Heart left ventricle (tissue), 13 donors: ENCODE measurements at regions not wholly inside any gene's neighbourhood (a gene's known extent, or its start where the extent isn't known, plus 50 kb on each side); places are given as distances from the start of the nearest gene placed in this dataset.

Experiments used
- CTCF ChIP-seq, 12 donors: fragments of 200-600 bp; sonication (generic) in 4 of 12; IDR thresholded peaks; one replicate each; pipeline versions ENCODE4 v1.5.0 to v1.8.0; 2018 to 2022; ENCODE audit warnings: antibody characterized with exemption in 12 of 12, mild to moderate bottlenecking in 5 of 12
- POLR2A ChIP-seq, 2 donors: fragments of 450-650 bp; IDR thresholded peaks; one replicate each; pipeline ENCODE4 v1.6.1; 2017; ENCODE audit warnings: antibody characterized with exemption in 2 of 2, mild to moderate bottlenecking in 2 of 2, moderate library complexity in 2 of 2
- donor health status: ischemic (EF 13 %, LVEDD 7.1; RV severe dilation, severe dysfunction).
- donor health status: DM: no; HTN: yes; CAD: no.
- donor health status: DM: no; HTN: no; CAD: no.
- donor health status: ischemic (EF 25% LVEDD 6.9; RV normal size, moderate dysfunction).
- donor health status: ischemic (EF 25% LVEDD 5.7; RV mildly dilated, moderate dysfunction).
- donor health status: ischemic (EF 35%, LVEDD 5.7; RV mildly dilated, moderate dysfunction).
- donor health status: nonischemic (EF 11% LVEDD 7.7; RV severe dilation, severe dysfunction).
- donor health status: DM: yes; HTN: yes; CAD: no.
- donor health status: PGD.
- donor health status: ischemic (EF 29% LVEDD 5.4; RV normal size, mild dysfunction).
- donor health status: nonischemic (EF 23%, LVEDD 6.1; RV moderate dilation, normal function).

GRCh38 chr5:28468166-28468565, 1429.8 kb upstream of the CDH9 start:
- TF ChIP-seq POLR2A (IDR thresholded peaks at IDR 0.05) (no peak), CTCF (IDR thresholded peaks at IDR 0.05) (no peak)
